RWPE2 (cell line): ENCODE measurements at regions not wholly inside any gene's neighbourhood (a gene's known extent, or its start where the extent isn't known, plus 50 kb on each side); places are given as distances from the start of the nearest gene placed in this dataset.
"Not testable (repeated sequence)": the region's sequence is repeated elsewhere in the genome, so short reads cannot be mapped to it uniquely, and the experiment has no call there.

Experiments
- ATAC-seq: fragments of 200-7000 bp; cut with Tn5 transposase; 3 replicates; pipeline ENCODE4 v1.9.1; 2021; ENCODE audit warnings: low read depth
- DNase-seq: peaks from one replicate; pipeline ENCODE4 v3.0.0-alpha.2; 2020; ENCODE audit warnings: low spot score
- H3K27ac ChIP-seq: fragments of 450-650 bp; 2 replicates; pipeline ENCODE4 v1.5.1; 2017; ENCODE audit warnings: mild to moderate bottlenecking; ENCODE audit not compliant: poor library complexity, severe bottlenecking
- H3K27me3 ChIP-seq: fragments of 250-450 bp; sonication (Bioruptor Pico); 2 replicates; pipeline ENCODE4 v1.5.1; 2021; ENCODE audit warnings: mild to moderate bottlenecking, moderate library complexity; ENCODE audit not compliant: insufficient read depth, poor library complexity, severe bottlenecking
- H3K36me3 ChIP-seq: fragments of 250-450 bp; sonication (Bioruptor Pico); 2 replicates; pipeline ENCODE4 v1.5.1; 2020; ENCODE audit warnings: low read depth, mild to moderate bottlenecking, moderate library complexity
- H3K4me1 ChIP-seq: fragments of 250-450 bp; sonication (Bioruptor Pico); 2 replicates; pipeline ENCODE4 v1.5.1; 2021; ENCODE audit warnings: mild to moderate bottlenecking, moderate library complexity; ENCODE audit not compliant: insufficient read depth, poor library complexity, severe bottlenecking
- H3K4me3 ChIP-seq: fragments of 250-450 bp; sonication (Bioruptor Pico); 2 replicates; pipeline ENCODE4 v1.5.1; 2021; ENCODE audit warnings: mild to moderate bottlenecking, moderate library complexity; ENCODE audit not compliant: severe bottlenecking
- H3K9me3 ChIP-seq: fragments of 250-450 bp; sonication (Bioruptor Pico); 2 replicates; pipeline ENCODE4 v1.5.1; 2021; ENCODE audit warnings: mild to moderate bottlenecking, moderate library complexity; ENCODE audit not compliant: severe bottlenecking
- CTCF ChIP-seq: fragments of 450-650 bp; IDR thresholded peaks from one replicate; pipeline ENCODE4 v1.5.1; 2017; ENCODE audit warnings: mild to moderate bottlenecking, moderate library complexity; ENCODE audit not compliant: poor library complexity, severe bottlenecking

GRCh38 chr3:67940210-67940952 is 286.0 kb upstream of the SUCLG2 start:
- no peaks in the 10 kb centered on the region for H3K9me3 ChIP-seq
- DNase-seq (no peak), ATAC-seq (peak; percentile 41; the same call in 1 of the 3 replicates)
- TF ChIP-seq CTCF: no peak
- H3K4me1 ChIP-seq: no peaks in the 10 kb centered on the region
- no peak overlapping the region for H3K27ac ChIP-seq
- H3K36me3 ChIP-seq: no peaks in the 10 kb centered on the region
- H3K4me3 ChIP-seq: no peak overlapping the region
- no peaks in the 10 kb centered on the region for H3K27me3 ChIP-seq

- no peak for TF ChIP-seq CTCF
- Histone ChIP-seq H3K9me3 (no peaks in the 10 kb centered on the region), H3K4me1 (no peaks in the 10 kb centered on the region), H3K27ac (no peak overlapping the region), H3K4me3 (no peak overlapping the region), H3K27me3 (no peaks in the 10 kb centered on the region), H3K36me3 (no peaks in the 10 kb centered on the region)
- DNase-seq (no peak), ATAC-seq (no peak)
Observed at GRCh38 chr3:67937498-67938118, 283.2 kb upstream of the SUCLG2 start.

- H3K9me3 ChIP-seq, H3K4me3 ChIP-seq, H3K27ac ChIP-seq, H3K27me3 ChIP-seq, DNase-seq, ATAC-seq, H3K36me3 ChIP-seq, H3K4me1 ChIP-seq: not testable (repeated sequence)
Observed at GRCh38 chr3:67930394-67930793, 276.0 kb upstream of the SUCLG2 start.

- ATAC-seq (no peak), DNase-seq (no peak)
- TF ChIP-seq CTCF: no peak
- no peaks in the 10 kb centered on the region for H3K9me3 ChIP-seq
- H3K27me3 ChIP-seq: no peaks in the 10 kb centered on the region
- no peaks in the 10 kb centered on the region for H3K36me3 ChIP-seq
- H3K4me1 ChIP-seq: no peaks in the 10 kb centered on the region
- no peak overlapping the region for H3K4me3 ChIP-seq
- H3K27ac ChIP-seq: no peak overlapping the region
Observed at GRCh38 chr3:67923796-67924195, 269.4 kb upstream of the SUCLG2 start.

- H3K27me3 ChIP-seq: no peaks in the 10 kb centered on the region
- no peak overlapping the region for H3K27ac ChIP-seq
- no peaks in the 10 kb centered on the region for H3K9me3 ChIP-seq
- ATAC-seq (no peak), DNase-seq (no peak)
- TF ChIP-seq CTCF: no peak
- H3K4me1 ChIP-seq: no peaks in the 10 kb centered on the region
- H3K36me3 ChIP-seq: no peaks in the 10 kb centered on the region
- no peak overlapping the region for H3K4me3 ChIP-seq
Observed at GRCh38 chr3:67920969-67921368, 266.6 kb upstream of the SUCLG2 start.
